ENCODE measurements at regions not wholly inside any gene's neighbourhood (a gene's known extent, or its start where the extent isn't known, plus 50 kb on each side); places are given as distances from the start of the nearest gene placed in this dataset.

GRCh38 chr13:63117710-63118109 is 1702.1 kb upstream of the PCDH20 start:
- Histone ChIP-seq H3K9me1 (replicated peaks; ENCODE audit: control insufficient read depth, extremely low read depth, insufficient read depth, low read length) (no peaks in the 10 kb centered on the region), H3K27ac (ENCODE audit: insufficient read depth, low read depth, low read length) (no peak overlapping the region), H2AFZ (ENCODE audit: low read depth, low read length) (no peak overlapping the region), H3K9me3 (replicated peaks; ENCODE audit: control insufficient read depth, insufficient read depth, low read length) (no peaks in the 10 kb centered on the region), H3K4me1 (ENCODE audit: control insufficient read depth, extremely low read depth, insufficient read depth, low read length) (no peaks in the 10 kb centered on the region), H3K4me2 (ENCODE audit: insufficient read depth, low read length) (no peak overlapping the region), H4K20me1 (replicated peaks; ENCODE audit: control insufficient read depth, extremely low read depth, insufficient read depth, low read length) (no peaks in the 10 kb centered on the region), H3K4me3 (replicated peaks in 1 of 3; ENCODE audit: insufficient read depth in 1 of 3, low read depth in 1 of 3, low read length in 3 of 3) (no peak overlapping the region), H3K27me3 (ENCODE audit: control insufficient read depth in 2 of 2, insufficient read depth in 2 of 2, low read length in 2 of 2) (no peaks in the 10 kb centered on the region), H3K36me3 (ENCODE audit: control insufficient read depth in 2 of 2, extremely low read depth in 1 of 2, insufficient read depth in 2 of 2, low read length in 2 of 2) (no peaks in the 10 kb centered on the region), H3K79me2 (ENCODE audit: control insufficient read depth, insufficient read depth, low read length) (no peaks in the 10 kb centered on the region), H3K9ac (replicated peaks; ENCODE audit: extremely low read depth, insufficient read depth, low read length) (no peak overlapping the region)
- FAIRE-seq (no peak), DNase-seq (ENCODE audit: low read depth, low spot score) (no peak)
- dilution Hi-C loops (cut with MboI; ENCODE audit: extremely low pct_ligation_motif_present, low sequenced_read_pairs): no loop called here
- no peak for TF ChIP-seq MYC (IDR thresholded peaks at IDR 0.05; ENCODE audit: low read depth, low read length)
- TF ChIP-seq POLR2AphosphoS5 (IDR thresholded peaks at IDR 0.05; ENCODE audit: insufficient read depth, low read depth, low read length): no peak
- no peak for TF ChIP-seq FOS (IDR thresholded peaks at IDR 0.05; ENCODE audit: borderline replicate concordance, insufficient read depth, low read length)
- no peak for TF ChIP-seq MAX (IDR thresholded peaks at IDR 0.05; ENCODE audit: insufficient read depth, insufficient read length)
- BruUV-seq (replicated peaks): no TSS peak
- intact Hi-C loops (cut with micrococcal nuclease): no loop called here
- ChIA-PET CTCF (no interaction called here), POLR2A (no interaction called here)

GRCh38 chr13:63112799-63113395 is 1697.2 kb upstream of the PCDH20 start:
- no TSS peak for BruUV-seq (replicated peaks)
- POLR2A ChIA-PET: no interaction called here
- Histone ChIP-seq H3K4me3 (replicated peaks in 1 of 3; ENCODE audit: insufficient read depth in 1 of 3, low read depth in 1 of 3, low read length in 3 of 3) (no peak overlapping the region), H2AFZ (ENCODE audit: low read depth, low read length) (no peak overlapping the region), H3K9ac (replicated peaks; ENCODE audit: extremely low read depth, insufficient read depth, low read length) (no peak overlapping the region), H3K4me2 (ENCODE audit: insufficient read depth, low read length) (no peak overlapping the region), H3K9me1 (replicated peaks; ENCODE audit: control insufficient read depth, extremely low read depth, insufficient read depth, low read length) (no peaks in the 10 kb centered on the region), H3K36me3 (ENCODE audit: control insufficient read depth in 2 of 2, extremely low read depth in 1 of 2, insufficient read depth in 2 of 2, low read length in 2 of 2) (no peaks in the 10 kb centered on the region), H4K20me1 (replicated peaks; ENCODE audit: control insufficient read depth, extremely low read depth, insufficient read depth, low read length) (no peaks in the 10 kb centered on the region), H3K79me2 (ENCODE audit: control insufficient read depth, insufficient read depth, low read length) (no peaks in the 10 kb centered on the region), H3K4me1 (ENCODE audit: control insufficient read depth, extremely low read depth, insufficient read depth, low read length) (no peaks in the 10 kb centered on the region), H3K9me3 (replicated peaks; ENCODE audit: control insufficient read depth, insufficient read depth, low read length) (no peaks in the 10 kb centered on the region), H3K27me3 (ENCODE audit: control insufficient read depth in 2 of 2, insufficient read depth in 2 of 2, low read length in 2 of 2) (no peaks in the 10 kb centered on the region), H3K27ac (ENCODE audit: insufficient read depth, low read depth, low read length) (no peak overlapping the region)
- TF ChIP-seq GATA2 (IDR thresholded peaks at IDR 0.05; ENCODE audit: insufficient read depth, insufficient read length, low read depth, low read length) (no peak), FOS (IDR thresholded peaks at IDR 0.05; ENCODE audit: borderline replicate concordance, insufficient read depth, low read length) (no peak), EZH2 (IDR thresholded peaks at IDR 0.05; ENCODE audit: borderline replicate concordance, low read depth, low read length, severe bottlenecking) (no peak), MAX (IDR thresholded peaks at IDR 0.05; ENCODE audit: insufficient read depth, insufficient read length) (no peak), JUN (IDR thresholded peaks at IDR 0.05; ENCODE audit: borderline replicate concordance, insufficient read depth, insufficient read length, low read depth) (no peak), MYC (IDR thresholded peaks at IDR 0.05; ENCODE audit: low read depth, low read length) (no peak), POLR2AphosphoS5 (IDR thresholded peaks at IDR 0.05; ENCODE audit: insufficient read depth, low read depth, low read length) (no peak), POLR2A (IDR thresholded peaks at IDR 0.05; ENCODE audit: low read depth, low read length) (no peak), CTCF (IDR thresholded peaks at IDR 0.05; ENCODE audit: extremely low read depth in 1 of 2, insufficient read depth in 1 of 2, low read depth in 1 of 2, low read length in 2 of 2) (no peak)
- no peak for DNase-seq (ENCODE audit: low read depth, low spot score)
- CTCF ChIA-PET: no interaction called here
- FAIRE-seq: no peak
- dilution Hi-C loops (cut with MboI; ENCODE audit: extremely low pct_ligation_motif_present, low sequenced_read_pairs): no loop called here
- intact Hi-C loops (cut with micrococcal nuclease): no loop called here

Data from endothelial cell of umbilical vein (primary cell).